ENCODE measurements at regions not wholly inside any gene's neighbourhood (a gene's known extent, or its start where the extent isn't known, plus 50 kb on each side); places are given as distances from the start of the nearest gene placed in this dataset.

DNA sequence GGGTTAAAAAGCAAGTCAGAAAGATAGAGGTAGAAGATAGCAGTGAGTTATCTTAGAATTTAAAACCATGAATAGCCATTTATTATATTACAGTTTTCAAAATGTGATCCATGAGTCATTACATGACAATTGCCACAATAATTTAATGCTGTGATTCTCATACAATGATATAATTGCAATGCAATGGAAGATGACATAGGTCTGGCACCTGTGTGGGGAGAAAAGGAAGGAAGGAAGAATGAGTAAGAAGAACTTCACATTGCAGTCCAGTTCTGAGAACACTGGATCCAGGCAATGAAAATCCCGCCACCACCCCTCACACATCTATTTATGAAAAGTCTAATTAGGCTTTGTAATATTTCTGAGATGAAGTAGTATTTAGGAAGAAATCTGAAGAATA, 738.1 kb upstream of the LINC00305 start:
- no peak for DNase-seq (ENCODE audit: low spot score in 2 of 2, unreplicated experiment in 2 of 2)
- Mint-ChIP-seq H3K36me3 (no peaks in the 10 kb centered on the region), H3K27me3 (ENCODE audit: low read depth) (no peaks in the 10 kb centered on the region), H3K4me1 (peaks cover 2% of the 10 kb centered on the region), H3K9me3 (peaks cover 8% of the 10 kb centered on the region), H3K4me3 (no peak overlapping the region), H3K27ac (no peak overlapping the region)
- TF ChIP-seq, protein P1, sequence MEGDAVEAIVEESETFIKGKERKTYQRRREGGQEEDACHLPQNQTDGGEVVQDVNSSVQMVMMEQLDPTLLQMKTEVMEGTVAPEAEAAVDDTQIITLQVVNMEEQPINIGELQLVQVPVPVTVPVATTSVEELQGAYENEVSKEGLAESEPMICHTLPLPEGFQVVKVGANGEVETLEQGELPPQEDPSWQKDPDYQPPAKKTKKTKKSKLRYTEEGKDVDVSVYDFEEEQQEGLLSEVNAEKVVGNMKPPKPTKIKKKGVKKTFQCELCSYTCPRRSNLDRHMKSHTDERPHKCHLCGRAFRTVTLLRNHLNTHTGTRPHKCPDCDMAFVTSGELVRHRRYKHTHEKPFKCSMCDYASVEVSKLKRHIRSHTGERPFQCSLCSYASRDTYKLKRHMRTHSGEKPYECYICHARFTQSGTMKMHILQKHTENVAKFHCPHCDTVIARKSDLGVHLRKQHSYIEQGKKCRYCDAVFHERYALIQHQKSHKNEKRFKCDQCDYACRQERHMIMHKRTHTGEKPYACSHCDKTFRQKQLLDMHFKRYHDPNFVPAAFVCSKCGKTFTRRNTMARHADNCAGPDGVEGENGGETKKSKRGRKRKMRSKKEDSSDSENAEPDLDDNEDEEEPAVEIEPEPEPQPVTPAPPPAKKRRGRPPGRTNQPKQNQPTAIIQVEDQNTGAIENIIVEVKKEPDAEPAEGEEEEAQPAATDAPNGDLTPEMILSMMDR (IDR thresholded peaks at IDR 0.05; ENCODE audit: unreplicated experiment): no peak

DNA sequence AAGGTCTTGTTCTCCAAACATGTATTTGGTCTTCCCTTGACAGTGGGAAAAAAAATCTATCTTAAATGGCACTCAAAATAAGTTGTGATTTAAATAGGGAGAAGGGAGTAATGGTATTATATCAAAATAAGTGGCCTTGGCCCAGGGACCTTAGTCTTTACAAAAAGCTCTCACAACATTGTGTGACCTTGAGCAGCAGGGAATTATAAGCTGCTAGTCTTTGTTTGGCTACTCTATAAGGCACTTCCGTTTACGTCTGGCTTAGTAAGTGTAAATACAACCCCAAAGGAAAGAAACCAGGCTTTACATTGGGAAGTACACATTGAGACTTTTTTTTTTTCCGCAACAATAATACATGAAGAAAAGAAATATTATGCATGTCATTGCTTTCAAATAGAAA, 734.0 kb upstream of the LINC00305 start:
- DNase-seq (ENCODE audit: low spot score in 2 of 2, unreplicated experiment in 2 of 2): no peak
- Mint-ChIP-seq H3K36me3 (no peaks in the 10 kb centered on the region), H3K9me3 (peaks cover 12% of the 10 kb centered on the region), H3K27ac (no peak overlapping the region), H3K4me1 (no peaks in the 10 kb centered on the region), H3K27me3 (ENCODE audit: low read depth) (no peaks in the 10 kb centered on the region), H3K4me3 (no peak overlapping the region)
- TF ChIP-seq, protein P1 (IDR thresholded peaks at IDR 0.05; ENCODE audit: unreplicated experiment): no peak

DNA sequence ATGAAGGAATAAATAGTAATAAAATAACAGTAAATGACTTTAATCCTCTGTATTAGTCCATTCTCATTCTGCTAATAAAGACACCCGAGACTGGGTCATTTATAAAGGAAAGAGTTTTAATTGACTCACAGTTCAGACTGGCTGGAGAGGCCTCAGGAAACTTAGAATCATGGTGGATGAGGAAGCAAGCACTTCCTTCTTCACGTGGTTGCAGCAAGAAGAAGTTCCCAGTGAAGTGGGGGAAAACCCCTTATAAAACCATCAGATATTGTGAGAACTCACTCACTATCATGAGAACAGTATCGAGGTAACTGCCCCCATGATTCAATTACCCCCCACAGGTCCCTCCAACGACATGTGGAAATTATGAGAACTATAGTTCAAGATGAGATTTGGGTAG, 727.9 kb upstream of the LINC00305 start:
- DNase-seq (ENCODE audit: low spot score in 2 of 2, unreplicated experiment in 2 of 2): no peak
- Mint-ChIP-seq H3K9me3 (peaks cover 16% of the 10 kb centered on the region), H3K36me3 (no peaks in the 10 kb centered on the region), H3K4me3 (no peak overlapping the region), H3K4me1 (no peaks in the 10 kb centered on the region), H3K27me3 (ENCODE audit: low read depth) (no peaks in the 10 kb centered on the region), H3K27ac (no peak overlapping the region)
- TF ChIP-seq, protein P1 (IDR thresholded peaks at IDR 0.05; ENCODE audit: unreplicated experiment): no peak

DNA sequence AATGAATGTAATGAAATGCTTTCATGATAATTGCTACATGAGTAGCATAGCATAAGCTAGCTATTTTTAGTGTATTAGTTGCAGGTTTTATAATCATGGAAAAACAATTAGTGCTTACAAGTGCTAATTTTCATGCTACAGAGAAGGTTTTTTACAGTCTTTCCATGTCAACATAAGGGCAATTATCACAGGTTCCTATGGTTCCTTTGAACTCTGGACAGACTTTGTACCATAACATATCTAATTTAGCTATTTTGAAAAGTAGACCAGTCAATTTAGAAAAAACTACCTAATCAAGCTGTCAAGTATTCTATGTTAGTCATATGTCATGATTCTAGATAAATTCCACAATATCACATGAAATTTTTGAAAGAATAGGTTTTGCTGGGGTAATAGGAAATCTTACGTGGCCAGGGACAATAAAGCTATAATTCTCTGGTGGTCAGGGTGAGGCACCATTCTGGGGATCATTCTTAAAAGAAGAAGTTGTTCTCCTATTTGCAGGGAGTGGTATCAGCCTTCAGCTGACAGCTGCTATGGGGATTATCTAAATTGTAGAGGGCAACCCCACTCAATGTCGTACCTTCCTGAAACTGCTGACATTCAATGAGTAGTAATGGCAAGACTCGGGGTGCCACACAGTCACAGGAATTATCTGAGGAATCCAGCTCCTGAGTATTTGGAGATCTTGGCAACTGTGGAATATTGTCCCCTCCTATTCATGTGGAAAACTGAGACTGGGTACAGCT, 724.0 kb upstream of the LINC00305 start:
- DNase-seq (ENCODE audit: low spot score in 2 of 2, unreplicated experiment in 2 of 2): no peak

DNA sequence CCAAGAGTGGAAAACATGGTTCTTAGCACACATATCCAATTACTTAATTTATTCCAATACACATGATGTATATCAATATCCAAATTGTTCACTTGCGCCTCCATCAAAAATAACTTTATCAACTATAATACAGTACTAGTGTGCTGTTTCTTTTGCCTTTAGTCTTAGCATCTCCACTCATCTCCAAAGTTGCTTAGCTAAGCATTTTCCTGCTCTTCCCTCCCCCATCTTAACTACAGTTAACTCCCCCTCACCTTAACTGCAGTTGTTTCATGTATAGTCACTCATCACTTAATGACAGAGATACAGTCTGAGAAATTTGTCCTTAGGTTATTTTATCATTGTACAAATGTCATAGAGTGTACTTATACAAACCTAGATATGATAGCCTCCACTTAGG, 705.2 kb upstream of the LINC00305 start:
- TF ChIP-seq, protein P1 (IDR thresholded peaks at IDR 0.05; ENCODE audit: unreplicated experiment): no peak
- H3K4me3 Mint-ChIP-seq: no peak overlapping the region
- no peak for DNase-seq (ENCODE audit: low spot score in 2 of 2, unreplicated experiment in 2 of 2)
- peaks cover 20% of the 10 kb centered on the region for H3K9me3 Mint-ChIP-seq
- H3K27me3 Mint-ChIP-seq (ENCODE audit: low read depth): no peaks in the 10 kb centered on the region
- no peaks in the 10 kb centered on the region for H3K36me3 Mint-ChIP-seq
- H3K4me1 Mint-ChIP-seq: peaks cover 9% of the 10 kb centered on the region
- H3K27ac Mint-ChIP-seq: no peak overlapping the region

More for the DNA sequence above, 724.0 kb upstream of the LINC00305 start:
- Mint-ChIP-seq H3K4me3 (no peak overlapping the region), H3K4me1 (no peaks in the 10 kb centered on the region), H3K27me3 (ENCODE audit: low read depth) (no peaks in the 10 kb centered on the region), H3K9me3 (peaks cover 16% of the 10 kb centered on the region), H3K27ac (no peak overlapping the region), H3K36me3 (no peaks in the 10 kb centered on the region)
- TF ChIP-seq, protein P1 (IDR thresholded peaks at IDR 0.05; ENCODE audit: unreplicated experiment): no peak
